Mesendoderm (in vitro differentiated cells): ENCODE measurements at regions not wholly inside any gene's neighbourhood (a gene's known extent, or its start where the extent isn't known, plus 50 kb on each side); places are given as distances from the start of the nearest gene placed in this dataset.

Experiments
- DNase-seq: peaks from one replicate; pipeline ENCODE4 v3.0.0; 2013
- H2AK5ac ChIP-seq: 2 replicates; pipeline ENCODE4 v1.6.1; 2013; ENCODE audit warnings: low read length, inconsistent platforms
- H2BK120ac ChIP-seq: 2 replicates; pipeline ENCODE4 v1.6.1; 2013; ENCODE audit warnings: low read depth, mild to moderate bottlenecking, low read length, moderate library complexity, mixed read lengths
- H2BK15ac ChIP-seq: replicated peaks from 2 replicates; pipeline ENCODE4 v1.6.1; 2013; ENCODE audit warnings: low read depth, mild to moderate bottlenecking, moderate library complexity
- H2BK5ac ChIP-seq: 2 replicates; pipeline ENCODE4 v1.6.1; 2013; ENCODE audit warnings: low read length, inconsistent platforms
- H3K18ac ChIP-seq: 2 replicates; pipeline ENCODE4 v1.6.1; 2013; ENCODE audit warnings: mild to moderate bottlenecking, low read length, mixed read lengths
- H3K23ac ChIP-seq: one replicate; pipeline ENCODE4 v1.6.1; 2013; ENCODE audit warnings: low read length
- H3K27ac ChIP-seq: 2 replicates; pipeline ENCODE4 v1.5.1; 2013; ENCODE audit warnings: low read depth, mild to moderate bottlenecking, inconsistent platforms, low read length, moderate library complexity
- H3K27me3 ChIP-seq: 2 replicates; pipeline ENCODE4 v1.6.1; 2013; ENCODE audit warnings: low read length, control low read depth, mild to moderate bottlenecking, inconsistent platforms; ENCODE audit not compliant: insufficient read depth, poor library complexity
- H3K36me3 ChIP-seq: 2 replicates; pipeline ENCODE4 v1.6.1; 2013; ENCODE audit warnings: low read length, inconsistent platforms; ENCODE audit not compliant: control insufficient read depth, insufficient read depth
- H3K4ac ChIP-seq: one replicate; pipeline ENCODE4 v1.6.1; 2013; ENCODE audit warnings: low read depth, mild to moderate bottlenecking, low read length, moderate library complexity
- H3K4me1 ChIP-seq: 2 replicates; pipeline ENCODE4 v1.6.1; 2013; ENCODE audit warnings: low read depth, low read length, inconsistent platforms; ENCODE audit not compliant: control insufficient read depth
- H3K4me2 ChIP-seq: 2 replicates; pipeline ENCODE4 v1.6.1; 2013; ENCODE audit warnings: low read length
- H3K4me3 ChIP-seq: 2 replicates; pipeline ENCODE4 v1.5.1; 2013; ENCODE audit warnings: mild to moderate bottlenecking, low read length
- H3K56ac ChIP-seq: one replicate; pipeline ENCODE4 v1.6.1; 2013; ENCODE audit warnings: low read length
- H3K79me1 ChIP-seq: 2 replicates; pipeline ENCODE4 v1.6.1; 2013; ENCODE audit warnings: low read length, inconsistent platforms
- H3K79me2 ChIP-seq: 2 replicates; pipeline ENCODE4 v1.6.1; 2013; ENCODE audit warnings: mild to moderate bottlenecking, low read length; ENCODE audit not compliant: control insufficient read depth, insufficient read depth
- H3K9ac ChIP-seq: 2 replicates; pipeline ENCODE4 v1.6.1; 2013; ENCODE audit warnings: low read length, inconsistent platforms
- H4K5ac ChIP-seq: one replicate; pipeline ENCODE4 v1.6.1; 2013; ENCODE audit warnings: low read length
- H4K8ac ChIP-seq: one replicate; pipeline ENCODE4 v1.6.1; 2013; ENCODE audit warnings: low read depth, mild to moderate bottlenecking, control low read depth, low read length, moderate library complexity
- WGBS: extraction: QIAGEN DNeasy Blood & Tissue Kit; methylation state at CpG from one replicate; pipeline ENCODE4 v1.1.7; 2013; ENCODE audit warnings: low lambda C conversion rate, missing lambda C conversion rate; ENCODE audit not compliant: insufficient coverage; ENCODE audit errors: extremely low coverage; 5-methylcytosine and 5-hydroxymethylcytosine counted together

DNA sequence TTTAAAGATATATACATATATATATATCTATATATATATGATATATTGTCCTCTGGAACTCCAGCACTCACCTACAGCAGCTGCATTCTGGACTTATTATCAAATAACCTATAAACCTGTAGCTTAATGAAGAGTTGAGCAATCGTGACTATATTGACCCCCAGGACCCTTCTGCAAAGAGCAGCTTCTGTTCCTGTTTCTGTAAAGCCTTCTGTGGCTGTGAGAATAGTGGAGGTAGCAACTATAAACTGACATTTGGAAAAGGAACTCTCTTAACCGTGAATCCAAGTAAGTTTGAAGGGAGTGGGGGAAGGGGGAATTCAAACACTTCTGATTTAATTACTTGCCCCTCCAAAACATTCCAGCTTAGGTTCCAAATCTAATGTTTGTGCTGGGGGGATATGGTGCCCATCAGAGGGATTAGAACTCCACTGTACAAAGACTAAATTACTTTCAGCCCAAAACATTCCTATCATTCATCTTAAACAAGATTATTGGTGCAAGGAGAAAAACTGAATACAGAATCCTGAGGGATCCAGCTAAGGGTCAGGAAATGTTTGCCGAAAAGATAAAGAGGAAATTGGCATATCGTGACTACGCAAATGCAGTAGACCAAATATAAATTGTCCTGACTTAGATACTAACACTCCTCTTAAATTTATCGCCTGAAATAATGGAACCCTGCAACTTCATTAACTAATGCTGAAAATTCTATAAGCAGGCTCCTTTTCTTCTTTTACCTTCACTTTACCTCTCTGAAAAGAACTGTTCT lies 106.1 kb downstream of the DAD1 start:
- no peak for DNase-seq

DNA sequence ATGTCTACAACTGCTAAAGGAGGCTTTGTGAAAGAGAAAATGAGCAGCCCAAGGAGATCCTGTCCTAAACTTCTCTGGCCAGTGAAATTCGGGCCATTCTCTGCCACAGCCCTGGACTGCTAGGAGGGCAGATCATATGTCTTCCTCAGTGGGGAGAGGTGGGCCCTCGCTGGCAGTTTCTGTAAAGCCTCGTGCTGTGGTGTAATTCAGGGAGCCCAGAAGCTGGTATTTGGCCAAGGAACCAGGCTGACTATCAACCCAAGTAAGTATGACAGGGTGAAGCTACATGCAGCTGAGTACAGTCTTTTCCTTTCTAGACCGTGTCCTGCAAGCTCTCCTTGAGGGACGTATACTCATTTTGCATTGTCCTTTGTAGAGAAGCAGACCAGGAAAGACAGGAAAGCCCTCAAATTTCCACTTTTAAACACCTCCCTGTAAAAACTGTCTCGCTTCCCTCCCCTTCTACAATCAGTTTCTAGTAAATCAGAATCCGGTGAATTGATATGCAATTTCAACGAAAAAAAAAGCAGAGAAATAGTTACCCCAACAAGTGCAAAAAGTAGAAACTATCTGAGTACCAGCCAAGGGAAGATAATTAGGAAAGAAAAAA lies 106.8 kb downstream of the DAD1 start:
- Histone ChIP-seq H3K36me3 (no peaks in the 10 kb centered on the region), H3K56ac (peak overlapping the region; percentile 6), H3K4me1 (peaks cover 12% of the 10 kb centered on the region)

More for the DNA sequence above, 106.1 kb downstream of the DAD1 start:
- no CpG with 5 or more reads among the region's 6 CpGs for WGBS
- Histone ChIP-seq H4K8ac (no peak overlapping the region), H3K18ac (peak overlapping the region; percentile 81), H3K79me1 (no peaks in the 10 kb centered on the region), H3K4me2 (no peak overlapping the region), H3K4me3 (no peak overlapping the region), H2AK5ac (no peak overlapping the region), H3K36me3 (no peaks in the 10 kb centered on the region), H2BK5ac (no peak overlapping the region), H3K79me2 (no peaks in the 10 kb centered on the region), H3K4me1 (peaks cover 17% of the 10 kb centered on the region), H3K27me3 (no peaks in the 10 kb centered on the region), H2BK15ac (peak overlapping the region; percentile 39), H3K56ac (no peak overlapping the region), H3K9ac (no peak overlapping the region), H2BK120ac (peak overlapping the region; percentile 48), H4K5ac (no peak overlapping the region), H3K27ac (no peak overlapping the region), H3K4ac (no peak overlapping the region), H3K23ac (no peak overlapping the region)

DNA sequence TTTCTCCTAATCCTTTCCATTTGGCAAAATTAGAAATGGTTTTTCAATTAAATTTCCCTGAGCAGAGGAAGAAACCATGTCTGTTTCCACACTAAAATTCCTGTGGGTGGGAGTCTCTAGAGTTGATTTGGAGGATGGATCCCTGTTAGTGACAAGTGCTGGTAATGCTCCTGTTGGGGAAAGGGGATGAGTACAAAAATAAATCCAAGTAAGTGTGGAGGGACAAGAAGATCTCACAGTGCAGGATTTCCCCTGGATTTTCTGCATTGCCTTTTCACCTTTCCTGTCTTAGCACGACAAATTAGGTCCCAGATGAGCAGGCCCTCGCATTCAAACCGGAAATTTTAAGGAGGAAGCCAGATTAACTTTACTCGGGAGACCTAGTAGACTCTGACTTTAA lies 107.5 kb downstream of the DAD1 start:
- DNase-seq, result no peak
- WGBS, result no CpG with 5 or more reads among the region's 4 CpGs
- Histone ChIP-seq H3K9ac (no peak overlapping the region), H3K36me3 (no peaks in the 10 kb centered on the region), H2AK5ac (no peak overlapping the region), H3K27me3 (no peaks in the 10 kb centered on the region), H3K56ac (peak overlapping the region; percentile 18), H2BK5ac (no peak overlapping the region), H4K5ac (no peak overlapping the region), H3K79me2 (no peaks in the 10 kb centered on the region), H3K23ac (no peak overlapping the region), H3K4me2 (no peak overlapping the region), H3K4me3 (no peak overlapping the region), H3K79me1 (no peaks in the 10 kb centered on the region), H3K4ac (no peak overlapping the region), H3K4me1 (peaks cover 12% of the 10 kb centered on the region), H3K27ac (no peak overlapping the region), H2BK120ac (no peak overlapping the region), H2BK15ac (no peak overlapping the region), H4K8ac (no peak overlapping the region), H3K18ac (peak overlapping the region; percentile 23)

More for the DNA sequence above, 106.8 kb downstream of the DAD1 start:
- Histone ChIP-seq H3K79me1 (no peaks in the 10 kb centered on the region), H3K27ac (no peak overlapping the region), H3K79me2 (no peaks in the 10 kb centered on the region), H3K23ac (no peak overlapping the region), H3K4me2 (no peak overlapping the region), H2BK5ac (peak overlapping the region; percentile 34), H2BK120ac (no peak overlapping the region), H4K8ac (no peak overlapping the region), H3K18ac (peak overlapping the region; percentile 29), H3K4ac (no peak overlapping the region), H2AK5ac (peak overlapping the region; percentile 9), H4K5ac (peak overlapping the region; percentile 62), H3K4me3 (no peak overlapping the region), H3K27me3 (no peaks in the 10 kb centered on the region), H3K9ac (peak overlapping the region; percentile 10), H2BK15ac (no peak overlapping the region)
- no peak for DNase-seq
- no CpG with 5 or more reads among the region's 8 CpGs for WGBS

DNA sequence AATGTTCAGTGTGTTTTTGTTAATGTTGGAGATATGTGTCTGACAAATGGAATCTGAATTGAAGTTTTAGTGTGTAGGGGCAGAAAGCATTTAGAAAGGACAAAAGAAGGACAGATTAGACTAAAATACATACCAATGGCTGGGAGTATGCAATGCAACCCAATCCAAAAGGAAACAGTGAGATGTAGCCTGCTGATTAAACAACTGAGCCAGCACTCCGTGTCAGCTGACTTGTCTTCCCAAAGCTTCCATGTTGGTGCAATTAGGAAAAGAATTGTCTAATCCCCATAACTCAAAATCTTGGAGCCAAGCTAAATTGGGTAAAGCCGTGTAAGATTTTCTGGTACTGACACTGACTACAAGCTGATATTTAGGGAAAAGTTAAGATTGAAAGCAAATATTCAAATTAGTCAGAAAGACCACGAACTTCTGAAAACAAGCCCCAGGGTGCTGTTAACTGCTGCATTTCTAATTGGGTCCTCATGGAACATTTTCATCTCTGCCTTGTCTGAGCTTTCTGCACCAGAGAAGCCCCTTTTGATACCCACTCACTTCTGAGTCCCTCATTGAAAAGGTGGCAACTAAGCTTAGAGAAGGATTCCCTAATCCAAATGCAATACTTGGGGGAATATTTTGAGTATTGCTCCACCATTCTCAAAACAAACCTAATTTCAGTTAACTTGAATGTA lies 109.1 kb downstream of the DAD1 start:
- DNase-seq, result no peak
- H3K4me3 ChIP-seq, result no peak overlapping the region
- no peaks in the 10 kb centered on the region for H3K27me3 ChIP-seq
- H3K4ac ChIP-seq, result no peak overlapping the region
- no peak overlapping the region for H2AK5ac ChIP-seq
- no peak overlapping the region for H4K5ac ChIP-seq
- no peaks in the 10 kb centered on the region for H3K36me3 ChIP-seq
- peaks cover 14% of the 10 kb centered on the region for H3K4me1 ChIP-seq
- H3K23ac ChIP-seq, result no peak overlapping the region
- H3K56ac ChIP-seq, result no peak overlapping the region
- no peaks in the 10 kb centered on the region for H3K79me1 ChIP-seq
- no CpG with 5 or more reads among the region's 3 CpGs for WGBS
- H3K79me2 ChIP-seq, result no peaks in the 10 kb centered on the region
- no peak overlapping the region for H4K8ac ChIP-seq
- H3K9ac ChIP-seq, result no peak overlapping the region
- H3K27ac ChIP-seq, result no peak overlapping the region
- H3K4me2 ChIP-seq, result no peak overlapping the region
- H2BK15ac ChIP-seq, result no peak overlapping the region
- peak overlapping the region; percentile 92 for H3K18ac ChIP-seq
- H2BK120ac ChIP-seq, result peak overlapping the region; percentile 45
- H2BK5ac ChIP-seq, result no peak overlapping the region

DNA sequence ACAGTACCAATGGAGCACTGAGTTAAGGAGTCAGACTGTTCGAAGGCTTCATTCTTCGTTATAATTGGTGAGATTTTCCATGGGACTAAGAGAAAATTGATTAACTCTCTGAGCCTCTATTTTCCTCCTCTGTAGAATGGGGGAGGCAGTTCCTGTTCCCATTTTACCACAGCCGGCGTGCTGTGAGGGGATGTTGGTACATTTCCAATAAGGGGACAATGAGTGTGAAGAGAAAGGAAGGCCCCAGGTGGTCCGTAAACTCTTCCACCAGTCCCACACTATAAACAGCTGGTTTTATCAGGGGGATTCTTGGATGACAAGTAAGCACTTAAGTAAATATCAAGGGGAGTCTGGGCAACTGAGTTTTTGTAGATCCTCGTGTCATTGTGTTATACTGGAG lies 109.9 kb downstream of the DAD1 start:
- H2BK15ac ChIP-seq, result no peak overlapping the region
- no peak overlapping the region for H2AK5ac ChIP-seq
- peak overlapping the region; percentile 40 for H3K18ac ChIP-seq
- no peak overlapping the region for H3K4me2 ChIP-seq
- H2BK5ac ChIP-seq, result no peak overlapping the region
- no peaks in the 10 kb centered on the region for H3K27me3 ChIP-seq
- no peak overlapping the region for H4K5ac ChIP-seq
- no peaks in the 10 kb centered on the region for H3K36me3 ChIP-seq
- DNase-seq, result no peak
- no peak overlapping the region for H2BK120ac ChIP-seq
- H3K56ac ChIP-seq, result no peak overlapping the region
- no peak overlapping the region for H3K4ac ChIP-seq
- WGBS, result no CpG with 5 or more reads among the region's 6 CpGs
- H3K27ac ChIP-seq, result no peak overlapping the region
- no peak overlapping the region for H3K23ac ChIP-seq
- H3K4me1 ChIP-seq, result peaks cover 11% of the 10 kb centered on the region
- H4K8ac ChIP-seq, result no peak overlapping the region
- H3K79me1 ChIP-seq, result no peaks in the 10 kb centered on the region
- no peak overlapping the region for H3K9ac ChIP-seq
- H3K79me2 ChIP-seq, result no peaks in the 10 kb centered on the region
- H3K4me3 ChIP-seq, result no peak overlapping the region
